Middle frontal gyrus (tissue), 1 donor: ENCODE measurements at regions not wholly inside any gene's neighbourhood (a gene's known extent, or its start where the extent isn't known, plus 50 kb on each side); places are given as distances from the start of the nearest gene placed in this dataset.
"Not testable (repeated sequence)": the region's sequence is repeated elsewhere in the genome, so short reads cannot be mapped to it uniquely, and the experiment has no call there.

Experiments
- DNase-seq: peaks from one replicate; pipeline ENCODE4 v3.0.0-alpha.2; 2015; ENCODE audit warnings: low spot score; ENCODE audit errors: extremely low spot score

DNA sequence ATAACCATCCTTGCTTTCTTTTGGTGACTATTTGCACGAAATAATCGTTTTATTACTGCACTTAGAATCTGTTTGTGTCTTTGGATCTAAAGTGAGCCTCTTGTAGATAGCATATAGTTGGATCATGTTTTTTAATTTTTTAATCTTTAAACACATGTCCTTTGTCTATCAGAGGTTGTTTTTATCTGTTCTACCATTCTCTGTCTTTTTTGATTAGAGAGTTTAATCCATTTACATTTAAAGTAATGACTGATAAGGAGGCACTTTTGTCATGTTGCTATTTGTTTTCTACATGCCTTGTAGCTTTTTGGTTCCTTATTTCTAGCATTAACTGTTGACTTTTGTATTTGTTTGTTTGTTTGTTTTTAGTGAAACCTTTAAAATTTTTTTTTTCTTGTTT, 506.2 kb upstream of the RGS6 start:
- DNase-seq: no peak

DNA sequence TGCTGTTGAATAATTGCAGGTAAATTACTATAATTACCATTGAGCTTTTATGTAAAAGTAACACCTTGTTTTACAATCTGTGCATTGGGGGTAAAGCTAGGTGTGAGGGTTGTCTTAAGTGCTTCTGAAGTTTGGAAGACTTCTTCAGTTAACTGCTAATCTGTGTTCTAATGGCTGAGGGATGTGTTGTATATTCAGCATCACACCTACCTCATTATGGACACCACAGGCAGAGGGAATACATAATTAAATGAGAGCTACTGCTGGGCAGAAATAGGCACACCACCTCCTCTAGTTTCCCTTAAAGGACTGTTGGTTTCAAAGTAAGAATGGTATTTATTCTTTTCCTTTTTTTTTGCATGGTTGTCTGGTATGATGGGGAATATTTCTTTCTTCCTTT, 502.3 kb upstream of the RGS6 start:
- no peak for DNase-seq

DNA sequence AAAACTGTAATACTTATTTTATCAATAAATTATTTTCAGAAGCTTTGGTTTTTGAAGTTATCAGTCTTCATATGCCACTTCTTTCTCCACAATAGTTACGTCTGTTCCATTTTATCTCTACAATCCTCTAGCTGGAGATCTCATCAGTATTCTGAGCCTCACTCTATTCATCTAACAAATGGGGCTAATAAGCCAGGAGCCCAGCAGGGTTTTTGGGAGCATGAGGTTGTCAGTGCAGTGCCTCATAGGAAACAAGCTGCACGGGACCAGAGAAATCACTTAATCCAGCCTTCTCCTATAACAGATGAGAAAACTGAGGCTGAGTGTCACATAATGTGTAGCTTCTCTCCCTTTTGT, 501.9 kb upstream of the RGS6 start:
- DNase-seq: no peak

DNA sequence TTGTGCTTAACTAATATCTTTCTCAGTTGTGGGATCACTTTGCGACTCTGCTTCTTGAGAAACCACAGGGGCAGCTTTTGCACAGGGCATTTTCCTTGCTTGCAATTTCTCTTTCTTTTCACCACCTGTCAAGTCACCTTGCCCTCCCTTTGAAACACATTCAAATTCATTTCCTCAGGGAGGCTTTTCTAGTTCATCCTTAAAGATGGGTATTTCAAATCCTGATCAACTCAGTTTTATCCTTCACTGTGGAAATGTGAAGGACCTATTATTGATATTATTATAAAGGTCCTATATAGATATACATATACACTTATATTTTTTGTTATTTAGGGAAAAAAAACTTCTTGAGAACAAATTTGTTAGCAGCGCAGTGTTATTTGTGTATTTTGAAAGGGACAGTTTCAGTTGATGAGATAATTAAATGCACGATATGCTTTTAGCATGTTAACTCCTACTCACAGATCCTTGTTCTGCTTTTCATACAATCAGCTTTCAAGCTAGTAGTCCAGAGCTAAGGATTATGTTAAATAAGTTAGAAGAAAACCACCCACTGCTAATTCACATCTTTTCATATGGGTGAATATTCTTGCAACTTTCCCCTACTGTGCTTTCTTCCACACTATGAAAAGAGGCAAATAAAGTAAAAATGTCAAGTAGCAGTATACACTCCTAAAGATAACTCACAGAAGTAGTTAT, 501.4 kb upstream of the RGS6 start:
- DNase-seq: no peak

DNA sequence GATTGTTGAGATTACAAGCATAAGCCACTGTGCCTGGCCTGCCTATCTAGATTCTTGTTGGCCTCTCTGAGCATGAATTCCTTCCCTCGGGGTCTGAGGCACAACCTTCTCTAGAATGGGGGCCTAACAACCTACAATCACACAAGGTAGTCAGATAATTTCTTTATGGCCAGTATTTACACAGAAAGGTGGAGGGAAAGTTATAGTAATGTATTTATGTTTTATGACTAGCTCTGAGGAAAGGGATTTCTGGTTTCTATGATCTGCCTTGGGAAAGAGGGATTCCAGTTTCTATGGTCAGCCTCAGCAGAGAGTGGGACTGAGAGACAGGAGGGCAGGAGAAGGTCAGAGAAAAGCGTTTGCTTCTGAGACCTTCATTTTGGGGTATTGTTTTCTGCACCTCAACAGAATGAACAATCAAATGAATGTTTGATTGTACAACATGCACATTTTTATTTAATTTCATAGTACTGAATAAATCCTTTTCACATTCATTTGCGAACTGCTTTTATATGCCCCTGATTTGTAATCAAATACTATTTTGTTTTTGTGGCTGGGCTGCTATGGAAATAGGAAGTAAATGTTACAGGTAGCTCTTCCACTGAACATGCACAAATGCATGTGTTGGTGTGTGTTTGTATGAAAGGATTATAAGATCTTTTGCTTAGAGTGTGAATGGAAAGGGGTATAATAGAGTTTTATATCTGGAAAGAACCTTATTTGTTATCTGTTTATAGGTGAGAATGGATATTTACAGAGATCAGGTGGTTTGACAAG, 499.7 kb upstream of the RGS6 start:
- no peak for DNase-seq

DNA sequence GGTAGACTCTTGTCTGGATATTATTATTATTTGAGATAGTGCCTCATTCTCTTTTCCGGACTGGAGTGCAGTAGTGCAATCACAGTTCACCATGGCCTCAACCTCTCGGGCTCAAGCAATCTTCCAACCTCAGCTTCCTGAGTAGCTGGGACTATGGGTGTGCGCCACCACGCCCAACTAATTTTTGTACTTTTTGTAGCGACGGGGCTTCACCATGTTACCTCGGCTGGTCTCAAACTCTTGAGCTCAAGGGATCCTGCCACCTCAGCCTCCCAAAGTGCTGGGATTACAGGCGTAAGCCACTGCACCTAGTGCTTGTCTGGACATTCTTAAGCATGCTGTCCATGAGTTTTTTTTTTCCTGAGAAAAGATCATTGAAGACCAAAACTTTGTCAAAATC, 498.9 kb upstream of the RGS6 start:
- DNase-seq: no peak

DNA sequence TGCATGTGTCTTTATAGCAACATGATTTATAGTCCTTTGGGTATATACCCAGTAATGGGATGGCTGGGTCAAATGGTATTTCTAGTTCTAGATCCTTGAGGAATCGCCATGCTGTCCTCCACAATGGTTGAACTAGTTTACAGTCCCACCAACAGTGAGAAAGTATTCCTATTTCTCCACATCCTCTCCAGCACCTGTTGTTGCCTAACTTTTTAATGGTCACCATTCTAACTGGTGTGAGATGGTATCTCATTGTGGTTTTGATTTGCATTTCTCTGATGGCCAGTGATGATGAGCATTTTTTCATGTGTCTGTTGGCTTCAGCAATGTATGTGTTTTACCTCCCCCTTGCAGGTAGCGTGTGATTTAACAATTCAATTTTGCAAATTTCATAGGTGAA, 496.6 kb upstream of the RGS6 start:
- DNase-seq: not testable (repeated sequence)

DNA sequence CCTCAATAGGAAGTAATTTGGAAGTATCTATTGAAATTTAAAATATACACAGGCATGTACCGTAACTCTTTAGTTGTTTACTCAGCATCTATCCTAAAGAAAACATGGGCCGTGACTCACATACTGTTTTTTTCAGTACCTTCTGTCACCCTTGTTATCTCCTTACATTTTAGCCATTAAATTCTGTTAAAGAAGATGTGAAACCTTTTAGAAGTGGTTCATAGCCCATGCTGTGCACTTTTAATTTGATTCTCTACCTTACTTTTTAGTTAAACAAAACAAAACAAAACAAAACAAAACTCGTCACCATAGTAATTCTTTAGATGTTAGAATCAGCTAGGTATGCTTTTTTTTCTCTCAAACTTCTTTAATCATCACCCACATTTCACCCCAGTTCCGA, 494.4 kb upstream of the RGS6 start:
- DNase-seq: no peak

DNA sequence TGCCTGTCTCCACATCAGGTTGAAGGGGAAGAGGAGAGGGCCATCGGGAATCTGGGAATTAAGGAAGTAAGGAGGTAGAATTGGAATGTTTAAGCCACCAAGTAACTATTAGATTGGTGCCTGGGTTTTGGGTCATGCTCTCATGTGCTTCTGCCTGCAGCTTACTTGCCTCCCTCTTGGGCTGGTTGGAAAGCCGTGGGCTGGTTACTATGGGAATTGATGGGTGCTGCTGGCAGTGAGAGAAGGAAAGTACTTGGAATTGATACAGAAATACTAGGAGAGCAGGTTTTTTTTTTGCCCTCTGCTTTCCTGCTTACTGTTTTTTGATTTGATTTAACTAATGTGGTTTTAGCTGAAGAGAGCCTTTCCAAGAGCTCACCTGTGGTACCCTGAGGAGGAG, 493.5 kb upstream of the RGS6 start:
- peak; percentile 50 for DNase-seq

DNA sequence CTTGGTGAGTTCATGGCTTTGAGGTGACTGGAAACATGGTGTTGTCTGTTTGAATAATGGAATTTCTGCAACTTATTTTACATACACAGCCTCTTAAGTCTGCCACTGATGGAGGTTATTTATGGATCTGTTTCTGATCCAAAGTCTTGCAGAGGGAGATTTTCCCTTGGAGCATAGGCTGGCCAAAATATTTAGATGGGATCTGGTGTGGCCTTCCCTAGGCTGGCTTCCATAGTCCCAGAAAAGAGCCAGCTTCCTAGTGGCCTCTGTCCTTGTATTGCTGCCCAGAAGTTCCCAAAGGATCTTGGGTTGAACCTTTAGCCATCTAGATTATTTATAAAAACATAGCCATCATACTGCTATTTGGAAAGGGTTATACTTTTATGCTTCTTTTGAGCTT, 491.1 kb upstream of the RGS6 start:
- no peak for DNase-seq

DNA sequence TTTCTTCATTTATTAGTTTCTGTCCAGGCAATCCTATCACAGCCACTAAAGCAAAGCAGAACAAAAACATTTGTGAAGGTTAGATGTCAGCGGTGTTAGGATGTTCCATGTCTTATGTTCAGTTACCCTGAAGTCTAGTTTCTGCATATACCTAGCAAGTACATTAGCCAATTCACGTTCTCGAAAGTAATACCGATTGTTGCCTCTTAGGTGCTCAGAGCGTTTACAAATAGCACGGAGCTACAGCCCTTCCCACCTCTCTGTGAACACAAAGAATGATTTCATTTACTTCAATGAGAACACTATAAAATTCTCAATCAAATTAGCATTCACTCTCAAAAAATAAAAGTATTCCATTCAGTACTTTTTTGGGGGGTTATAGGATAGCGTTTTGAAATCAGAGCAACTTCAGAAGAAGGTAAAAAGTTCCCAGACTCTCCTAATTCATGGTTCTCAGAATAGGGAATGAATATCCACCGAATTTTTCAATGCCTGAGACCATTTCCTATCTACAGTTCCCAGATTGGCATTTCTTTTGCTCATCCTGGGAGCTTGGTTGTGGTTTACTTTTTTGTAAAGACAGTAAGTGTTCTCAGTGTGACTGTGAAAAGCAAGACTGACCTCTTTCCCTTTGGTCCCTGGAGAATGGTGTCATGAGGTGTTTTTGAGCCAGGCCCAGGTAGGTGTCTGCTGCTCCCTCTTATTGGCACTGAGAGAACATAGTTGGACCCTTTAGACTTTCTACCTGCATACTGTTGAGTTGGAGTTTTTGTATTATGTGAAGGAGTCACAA, 488.0 kb upstream of the RGS6 start:
- DNase-seq: no peak

DNA sequence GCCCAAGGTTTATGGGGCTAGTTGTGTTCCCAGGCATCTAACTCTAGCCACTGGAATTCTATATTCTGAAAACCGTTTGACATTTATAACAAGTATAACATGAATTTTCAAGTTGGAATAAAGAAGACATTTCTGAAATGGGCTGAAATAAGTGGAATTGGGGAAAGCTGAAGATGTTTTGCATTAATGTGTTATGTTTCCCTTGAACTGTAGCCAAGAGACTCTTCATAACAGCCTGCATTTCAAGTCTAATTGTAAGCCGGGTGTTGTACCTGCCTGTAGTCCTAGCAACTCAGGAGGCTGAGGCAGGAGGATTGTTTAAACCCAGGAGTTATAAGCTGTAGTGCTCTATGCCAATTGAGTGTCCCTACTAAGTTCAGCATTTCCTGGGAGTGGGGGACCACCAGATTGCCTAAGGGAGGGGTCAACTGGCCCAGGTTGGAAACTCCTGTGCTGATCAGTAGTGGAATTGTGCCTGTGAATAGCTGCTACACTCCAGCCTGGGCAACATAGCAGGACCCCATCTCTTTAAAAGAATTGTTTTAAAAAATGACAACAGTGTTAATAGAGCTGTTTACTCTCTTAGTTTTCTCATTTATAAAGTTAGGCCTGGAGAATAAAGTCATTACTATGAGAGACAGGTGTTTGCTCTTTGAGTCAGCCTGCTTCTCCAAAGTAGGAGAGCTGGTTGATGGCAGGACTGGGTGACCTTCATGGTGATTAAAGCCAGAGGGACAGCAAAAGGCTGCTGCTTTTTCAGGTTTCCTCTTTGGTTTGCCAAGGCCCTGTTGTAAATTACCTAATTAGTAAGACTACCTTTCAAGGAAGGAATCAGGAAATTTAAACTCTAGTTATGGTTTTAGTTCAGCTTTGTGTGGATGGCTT, 483.6 kb upstream of the RGS6 start:
- DNase-seq: no peak

DNA sequence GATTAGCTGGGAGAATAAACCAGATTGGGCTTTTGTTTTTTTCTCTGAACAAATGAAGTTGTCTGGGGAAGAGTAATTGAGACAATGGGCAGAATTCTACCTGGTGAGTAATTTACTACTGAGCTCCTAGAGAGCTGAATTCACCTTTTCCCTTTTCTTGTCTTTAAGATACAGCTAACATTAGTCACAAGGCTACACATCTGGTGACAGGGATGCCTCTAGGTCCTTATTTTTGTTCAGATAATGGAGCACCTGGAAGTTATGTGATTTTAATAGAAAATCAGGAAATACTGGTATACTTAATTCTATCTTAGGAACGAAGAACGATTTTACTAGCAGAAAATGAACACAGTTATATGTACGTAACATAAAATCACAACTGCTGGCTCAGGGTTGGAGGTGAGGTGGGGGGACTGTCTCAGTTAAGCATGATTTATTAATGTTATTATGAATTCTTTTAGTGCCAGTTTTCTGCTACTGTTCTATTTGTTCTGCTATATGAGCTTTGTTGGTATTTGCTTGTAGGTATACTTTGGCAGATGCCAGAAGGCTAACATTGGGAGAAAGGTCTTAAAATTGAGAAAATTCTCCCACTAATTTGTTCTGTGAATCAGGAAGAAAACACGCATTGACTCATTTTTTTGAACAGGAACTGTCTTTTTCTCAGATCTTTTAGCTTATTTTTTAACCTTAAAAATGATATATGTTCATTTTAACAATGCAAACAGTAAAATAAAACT, 482.7 kb upstream of the RGS6 start:
- no peak for DNase-seq

DNA sequence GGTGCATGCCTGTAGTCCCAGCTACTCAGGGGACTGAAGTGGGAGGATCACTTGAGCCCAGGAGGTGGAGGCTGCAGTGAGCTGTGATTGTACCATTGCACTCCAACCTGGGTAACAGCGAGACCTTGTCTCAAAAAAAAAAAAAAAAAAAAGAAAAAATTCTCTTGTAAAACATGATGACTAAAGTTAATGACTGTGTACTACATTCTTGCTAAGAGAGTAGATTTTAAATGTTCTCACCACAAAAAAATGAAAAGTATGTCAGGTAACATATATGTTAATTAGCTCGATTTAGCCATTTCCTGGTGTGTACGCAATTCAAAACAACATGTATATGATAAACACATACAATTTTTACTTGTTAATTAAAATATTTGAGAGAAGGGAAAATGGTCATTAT, 480.7 kb upstream of the RGS6 start:
- DNase-seq: no peak

DNA sequence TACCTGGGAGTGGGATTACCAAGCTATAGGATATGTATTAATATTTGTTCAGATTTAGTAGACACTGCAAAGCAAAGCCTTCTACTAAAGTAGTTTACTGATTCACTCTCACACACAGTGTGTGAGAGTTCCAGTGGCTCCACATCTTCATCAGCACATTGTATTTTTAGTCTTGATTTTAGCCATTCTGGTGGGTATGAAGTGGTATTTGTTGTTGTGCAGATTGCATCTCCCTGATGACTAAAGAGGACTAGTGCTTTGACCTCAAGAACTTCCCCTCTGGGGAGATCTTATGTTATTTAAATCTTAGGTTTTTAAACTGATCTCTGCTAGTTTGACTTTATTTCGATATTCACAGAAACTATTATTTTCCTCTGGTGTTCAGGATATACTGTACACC, 479.7 kb upstream of the RGS6 start:
- DNase-seq: no peak

DNA sequence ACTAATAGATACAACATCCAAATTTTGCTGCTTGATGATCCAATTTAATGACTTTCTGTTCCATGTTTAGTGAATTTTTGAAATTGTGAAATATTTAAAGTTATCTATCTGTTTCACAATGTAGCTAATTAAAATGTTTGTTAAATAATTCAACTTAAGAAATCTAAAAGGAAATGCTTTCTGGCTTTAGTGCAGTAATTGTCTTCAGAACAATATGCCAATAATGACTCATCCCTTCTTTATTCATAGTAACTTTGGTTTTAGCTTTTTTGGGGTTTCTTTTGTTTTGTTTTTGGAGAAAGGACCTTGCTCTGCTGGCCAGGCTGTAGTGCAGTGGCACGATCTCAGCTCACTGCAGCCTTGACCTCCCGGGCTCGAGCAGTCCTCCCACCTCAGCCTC, 479.2 kb upstream of the RGS6 start:
- DNase-seq: no peak

DNA sequence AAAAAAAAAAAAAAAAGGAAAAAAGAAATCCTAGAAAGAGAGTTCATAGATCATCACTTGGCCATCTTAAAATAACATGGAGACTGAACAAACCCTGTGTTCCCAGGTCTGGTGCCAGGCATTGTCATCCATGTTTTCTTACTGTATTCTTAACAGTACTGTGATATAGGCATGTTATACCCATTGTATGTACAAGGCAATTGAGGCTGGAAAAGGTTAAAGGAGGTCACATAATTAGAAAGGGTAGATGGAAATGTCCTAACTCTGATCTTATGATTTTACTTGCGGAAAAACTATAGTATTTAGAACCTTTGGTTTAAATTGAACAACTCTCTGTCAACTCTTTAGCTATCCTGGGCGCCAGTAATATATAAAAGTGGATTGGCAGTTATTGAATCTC, 478.2 kb upstream of the RGS6 start:
- no peak for DNase-seq

DNA sequence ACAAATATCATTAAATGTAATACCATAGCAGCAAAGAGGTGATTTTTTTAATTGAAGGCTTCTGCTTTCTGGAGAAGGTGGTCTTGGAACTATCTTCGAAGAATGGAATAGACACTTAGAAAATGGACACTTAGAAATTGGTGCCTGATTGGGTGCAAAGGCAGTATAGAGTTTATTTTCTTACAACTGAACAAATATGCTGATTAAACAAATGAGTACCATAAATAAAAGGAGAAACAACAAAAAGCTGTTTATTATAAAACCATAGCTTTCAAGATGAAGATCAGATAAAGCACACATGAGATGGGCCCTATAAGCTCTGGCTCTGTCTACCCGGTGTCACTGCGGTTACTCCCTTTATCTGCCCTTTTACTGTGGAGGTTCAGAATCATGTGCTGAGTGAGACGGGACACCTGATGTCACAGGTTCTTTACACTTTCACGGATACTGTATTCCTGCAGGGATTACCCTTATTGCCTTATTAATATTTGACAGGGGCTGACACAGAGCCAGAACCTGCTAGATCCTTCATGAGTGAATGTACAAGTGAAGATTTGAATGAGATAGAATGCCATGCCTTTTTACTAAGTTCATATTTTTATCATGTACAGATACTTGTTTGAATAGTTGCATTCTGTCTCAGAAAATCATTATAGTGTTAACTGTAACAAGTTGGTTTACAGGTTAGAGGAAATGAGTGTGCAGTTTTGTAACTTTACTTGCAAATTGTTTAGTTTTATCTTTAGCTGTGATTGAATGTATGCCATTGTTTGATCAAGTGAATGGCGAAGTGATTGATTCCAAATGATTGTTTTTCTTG, 477.5 kb upstream of the RGS6 start:
- DNase-seq: no peak

DNA sequence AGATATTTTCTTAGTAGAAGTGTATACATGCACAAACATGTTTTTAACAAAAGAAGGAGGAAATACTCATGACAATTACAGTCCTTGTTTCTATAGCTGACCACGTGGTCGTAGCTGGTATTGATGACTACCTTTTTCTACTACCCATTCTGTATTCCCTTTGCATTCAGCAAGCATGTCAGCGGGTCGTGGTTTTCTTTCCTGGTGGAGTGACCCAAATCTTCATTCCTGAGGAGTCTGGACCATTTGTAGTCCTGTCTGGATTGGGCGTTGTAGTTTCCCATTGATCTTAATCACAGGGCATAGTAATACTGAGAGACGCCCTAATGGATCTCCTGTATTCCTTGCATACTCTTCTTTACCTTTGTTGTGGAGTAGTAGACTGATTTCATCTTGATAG, 472.1 kb upstream of the RGS6 start:
- no peak for DNase-seq

DNA sequence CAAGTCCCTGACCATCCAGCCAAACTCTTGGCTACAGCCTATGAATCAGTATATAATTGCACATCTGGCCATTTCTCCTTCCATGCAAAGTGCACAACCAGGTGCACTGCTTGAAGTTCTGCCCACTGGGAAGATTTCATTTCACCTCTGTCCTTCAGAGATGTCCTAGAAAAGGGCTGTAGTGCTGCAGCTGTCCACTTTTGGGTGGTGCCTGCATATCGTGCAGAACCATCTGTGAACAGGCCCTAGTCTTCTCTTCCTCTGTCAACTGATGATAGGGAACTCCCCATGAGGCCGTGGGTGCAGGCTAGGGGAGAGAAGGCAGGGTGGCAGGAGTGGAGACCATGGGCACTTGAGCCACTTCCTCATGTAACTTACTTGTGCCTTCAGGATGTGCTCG, 470.6 kb upstream of the RGS6 start:
- not testable (repeated sequence) for DNase-seq
